ENCODE measurements at regions not wholly inside any gene's neighbourhood (a gene's known extent, or its start where the extent isn't known, plus 50 kb on each side); places are given as distances from the start of the nearest gene placed in this dataset.
"Not testable (repeated sequence)": the region's sequence is repeated elsewhere in the genome, so short reads cannot be mapped to it uniquely, and the experiment has no call there.

DNA sequence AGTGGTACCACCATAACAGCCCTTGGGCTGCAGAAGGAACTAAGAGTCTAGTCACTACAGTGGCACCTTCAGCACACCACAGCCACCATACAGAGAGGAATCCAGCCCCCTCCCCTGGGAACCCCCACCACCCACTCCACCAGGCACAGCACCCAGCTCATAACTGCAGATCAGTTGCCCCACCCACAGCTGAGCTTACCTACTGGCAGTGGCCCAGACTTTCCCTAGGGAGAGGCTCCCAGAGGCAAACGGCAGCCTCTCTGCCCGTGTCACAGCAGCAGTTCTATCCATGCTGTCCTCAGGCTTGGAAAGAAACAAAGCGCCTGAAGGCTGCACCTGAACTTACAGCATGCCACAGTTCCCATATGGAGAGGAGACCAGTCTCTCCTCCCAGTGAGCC is 372.3 kb downstream of the OR4F29 start:
- intact Hi-C loops (cut with DNase I); DNase-seq (ENCODE audit: low spot score in 2 of 2); H3K4me3 ChIP-seq: not testable (repeated sequence)

DNA sequence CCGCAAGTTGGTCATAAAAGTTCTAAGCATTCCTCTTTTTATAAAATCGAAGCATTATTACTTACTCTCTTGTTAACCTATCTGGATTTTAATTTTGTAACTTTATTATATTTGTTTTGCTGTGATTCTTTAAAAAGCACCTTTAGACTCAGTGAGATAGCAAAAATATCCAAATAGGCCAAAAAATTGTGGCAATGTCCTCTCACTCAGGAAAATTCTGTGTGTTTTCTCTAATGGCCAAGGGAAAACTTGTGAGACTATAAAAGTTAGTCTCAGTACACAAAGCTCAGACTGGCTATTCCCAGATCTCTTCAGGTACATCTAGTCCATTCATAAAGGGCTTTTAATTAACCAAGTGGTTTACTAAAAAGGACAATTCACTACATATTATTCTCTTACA is 386.4 kb downstream of the OR4F29 start, which contains the start of gene OR4F5:
OR4F5 (plus strand) TSS at position 301 of the 400 bp plus-strand sequence.
- H3K4me1 ChIP-seq; H3K4me3 ChIP-seq; H3K9me3 ChIP-seq; intact Hi-C loops (cut with DNase I); DNase-seq (ENCODE audit: low spot score in 2 of 2); H3K36me3 ChIP-seq; H3K27me3 ChIP-seq; H3K27ac ChIP-seq: not testable (repeated sequence)

More for the DNA sequence above, 372.3 kb downstream of the OR4F29 start:
- not testable (repeated sequence) for H3K27ac ChIP-seq, H3K4me1 ChIP-seq, H3K36me3 ChIP-seq, H3K9me3 ChIP-seq, H3K27me3 ChIP-seq

DNA sequence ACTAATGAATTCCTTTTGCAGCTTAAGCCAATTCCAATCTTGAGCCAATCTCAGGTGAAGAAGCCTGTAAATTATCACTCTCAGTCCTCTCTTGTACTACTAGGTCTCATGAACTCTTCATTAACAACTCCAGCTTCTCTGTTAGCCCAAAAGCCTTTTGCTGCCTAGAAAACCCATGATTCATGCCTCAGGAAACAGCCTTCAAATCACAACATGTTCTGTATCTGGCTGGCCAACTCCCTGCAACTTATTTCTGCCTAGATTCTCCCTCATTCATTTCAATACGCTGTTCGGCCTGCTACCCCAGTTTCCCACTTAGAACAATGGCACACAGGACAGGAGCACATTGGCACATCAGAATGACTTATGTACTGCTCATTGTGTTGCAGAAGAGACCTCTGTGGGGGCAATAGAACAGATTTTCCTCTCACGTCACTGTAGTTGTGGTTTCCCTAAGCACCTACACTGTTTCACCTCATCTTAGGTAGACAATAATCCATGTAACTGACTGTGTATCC is 395.4 kb downstream of the OR4F29 start:
- H3K4me3 ChIP-seq; H3K9me3 ChIP-seq; H3K36me3 ChIP-seq; H3K27ac ChIP-seq; H3K4me1 ChIP-seq; H3K27me3 ChIP-seq; DNase-seq (ENCODE audit: low spot score in 2 of 2); intact Hi-C loops (cut with DNase I): not testable (repeated sequence)

DNA sequence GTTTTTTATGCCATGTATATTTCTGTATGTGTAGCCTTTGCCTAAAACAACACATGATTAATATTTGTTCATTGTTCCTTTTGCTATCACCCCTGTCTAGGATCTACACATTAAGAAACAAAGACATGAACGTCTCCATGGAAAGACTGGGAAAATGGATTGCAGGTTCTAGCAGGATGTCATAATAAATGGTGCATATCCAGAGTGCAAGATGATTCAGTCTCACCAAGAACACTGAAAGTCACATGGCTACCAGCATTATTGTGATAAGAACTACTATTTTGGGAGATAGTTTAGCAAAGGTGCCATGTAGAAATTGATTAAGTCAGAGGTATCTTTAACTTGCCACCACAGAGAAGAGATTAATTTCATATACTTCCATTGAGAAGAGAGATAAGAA is 398.3 kb downstream of the OR4F29 start:
- H3K9me3 ChIP-seq; DNase-seq (ENCODE audit: low spot score in 2 of 2); intact Hi-C loops (cut with DNase I); H3K27ac ChIP-seq; H3K4me1 ChIP-seq; H3K27me3 ChIP-seq; H3K36me3 ChIP-seq; H3K4me3 ChIP-seq: not testable (repeated sequence)

DNA sequence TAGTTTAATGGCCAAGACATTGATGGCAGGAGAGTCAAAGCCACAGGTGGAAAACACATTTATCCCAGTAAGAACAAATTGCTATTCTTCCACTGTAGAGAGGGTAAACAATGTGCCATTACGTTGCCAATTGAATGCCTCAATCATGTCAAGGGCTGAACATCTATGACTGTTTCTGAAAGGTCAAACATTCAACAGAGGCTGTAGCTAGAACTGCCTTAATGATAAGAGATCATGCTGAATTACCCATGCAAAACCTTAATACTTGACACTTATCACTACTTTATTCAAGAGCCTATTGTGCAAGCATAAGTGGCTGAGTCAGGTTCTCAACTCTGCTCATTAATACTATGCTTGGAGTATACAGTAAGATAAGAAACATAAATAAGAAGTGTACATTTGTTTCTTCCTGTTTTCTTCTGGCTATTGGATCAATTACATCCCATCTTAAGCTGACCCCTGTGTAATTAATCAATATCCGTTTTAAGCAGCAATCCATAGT is 409.5 kb downstream of the OR4F29 start:
- DNase-seq (ENCODE audit: low spot score in 2 of 2); intact Hi-C loops (cut with DNase I); H3K27me3 ChIP-seq; H3K4me3 ChIP-seq; H3K4me1 ChIP-seq; H3K36me3 ChIP-seq; H3K27ac ChIP-seq; H3K9me3 ChIP-seq: not testable (repeated sequence)

DNA sequence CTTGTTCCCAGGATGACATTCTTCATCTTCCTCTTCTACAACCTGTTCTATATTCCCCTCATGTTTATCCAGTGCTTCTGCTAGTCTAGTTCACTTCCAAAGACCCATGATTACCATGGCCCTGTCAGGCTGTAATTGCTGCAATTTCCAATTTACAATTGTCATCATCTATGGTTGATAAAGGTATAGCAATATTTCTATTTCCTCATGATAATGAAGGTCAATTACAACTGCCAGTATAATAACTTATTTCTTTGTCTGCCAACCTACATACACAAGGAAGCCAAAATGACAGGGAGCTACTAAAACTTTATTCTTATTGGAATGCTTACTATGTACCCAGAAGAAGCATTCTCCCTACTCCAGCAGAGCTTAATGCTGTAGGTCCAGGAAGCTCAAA is 410.3 kb downstream of the OR4F29 start:
- H3K9me3 ChIP-seq; DNase-seq (ENCODE audit: low spot score in 2 of 2); H3K36me3 ChIP-seq; intact Hi-C loops (cut with DNase I); H3K4me3 ChIP-seq; H3K4me1 ChIP-seq; H3K27ac ChIP-seq; H3K27me3 ChIP-seq: not testable (repeated sequence)

DNA sequence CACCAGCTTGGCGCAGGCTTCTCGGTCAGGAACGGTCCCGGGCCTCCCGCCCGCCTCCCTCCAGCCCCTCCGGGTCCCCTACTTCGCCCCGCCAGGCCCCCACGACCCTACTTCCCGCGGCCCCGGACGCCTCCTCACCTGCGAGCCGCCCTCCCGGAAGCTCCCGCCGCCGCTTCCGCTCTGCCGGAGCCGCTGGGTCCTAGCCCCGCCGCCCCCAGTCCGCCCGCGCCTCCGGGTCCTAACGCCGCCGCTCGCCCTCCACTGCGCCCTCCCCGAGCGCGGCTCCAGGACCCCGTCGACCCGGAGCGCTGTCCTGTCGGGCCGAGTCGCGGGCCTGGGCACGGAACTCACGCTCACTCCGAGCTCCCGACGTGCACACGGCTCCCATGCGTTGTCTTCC is 422.3 kb downstream of the OR4F29 start:
- H3K27ac ChIP-seq, result not testable (repeated sequence)

DNA sequence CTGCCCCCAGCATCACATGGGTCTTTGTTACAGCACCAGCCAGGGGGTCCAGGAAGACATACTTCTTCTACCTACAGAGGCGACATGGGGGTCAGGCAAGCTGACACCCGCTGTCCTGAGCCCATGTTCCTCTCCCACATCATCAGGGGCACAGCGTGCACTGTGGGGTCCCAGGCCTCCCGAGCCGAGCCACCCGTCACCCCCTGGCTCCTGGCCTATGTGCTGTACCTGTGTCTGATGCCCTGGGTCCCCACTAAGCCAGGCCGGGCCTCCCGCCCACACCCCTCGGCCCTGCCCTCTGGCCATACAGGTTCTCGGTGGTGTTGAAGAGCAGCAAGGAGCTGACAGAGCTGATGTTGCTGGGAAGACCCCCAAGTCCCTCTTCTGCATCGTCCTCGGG is 434.2 kb downstream of the OR4F29 start:
- H3K27ac ChIP-seq; H3K4me1 ChIP-seq; intact Hi-C loops (cut with DNase I); H3K9me3 ChIP-seq; H3K27me3 ChIP-seq; H3K36me3 ChIP-seq; H3K4me3 ChIP-seq: not testable (repeated sequence)
- DNase-seq (ENCODE audit: low spot score in 2 of 2), result peak in 1 of 2 donors; percentile 62

More for the DNA sequence above, 422.3 kb downstream of the OR4F29 start:
- DNase-seq (ENCODE audit: low spot score in 2 of 2); H3K9me3 ChIP-seq; H3K27me3 ChIP-seq; H3K4me1 ChIP-seq; H3K4me3 ChIP-seq; H3K36me3 ChIP-seq; intact Hi-C loops (cut with DNase I): not testable (repeated sequence)

DNA sequence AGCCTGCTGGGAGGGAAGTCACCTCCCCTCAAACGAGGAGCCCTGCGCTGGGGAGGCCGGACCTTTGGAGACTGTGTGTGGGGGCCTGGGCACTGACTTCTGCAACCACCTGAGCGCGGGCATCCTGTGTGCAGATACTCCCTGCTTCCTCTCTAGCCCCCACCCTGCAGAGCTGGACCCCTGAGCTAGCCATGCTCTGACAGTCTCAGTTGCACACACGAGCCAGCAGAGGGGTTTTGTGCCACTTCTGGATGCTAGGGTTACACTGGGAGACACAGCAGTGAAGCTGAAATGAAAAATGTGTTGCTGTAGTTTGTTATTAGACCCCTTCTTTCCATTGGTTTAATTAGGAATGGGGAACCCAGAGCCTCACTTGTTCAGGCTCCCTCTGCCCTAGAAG is 435.5 kb downstream of the OR4F29 start:
- H3K9me3 ChIP-seq; H3K4me3 ChIP-seq; H3K27me3 ChIP-seq; H3K27ac ChIP-seq; H3K36me3 ChIP-seq; H3K4me1 ChIP-seq; intact Hi-C loops (cut with DNase I): not testable (repeated sequence)
- peak in 1 of 2 donors; percentile 55 for DNase-seq (ENCODE audit: low spot score in 2 of 2)

DNA sequence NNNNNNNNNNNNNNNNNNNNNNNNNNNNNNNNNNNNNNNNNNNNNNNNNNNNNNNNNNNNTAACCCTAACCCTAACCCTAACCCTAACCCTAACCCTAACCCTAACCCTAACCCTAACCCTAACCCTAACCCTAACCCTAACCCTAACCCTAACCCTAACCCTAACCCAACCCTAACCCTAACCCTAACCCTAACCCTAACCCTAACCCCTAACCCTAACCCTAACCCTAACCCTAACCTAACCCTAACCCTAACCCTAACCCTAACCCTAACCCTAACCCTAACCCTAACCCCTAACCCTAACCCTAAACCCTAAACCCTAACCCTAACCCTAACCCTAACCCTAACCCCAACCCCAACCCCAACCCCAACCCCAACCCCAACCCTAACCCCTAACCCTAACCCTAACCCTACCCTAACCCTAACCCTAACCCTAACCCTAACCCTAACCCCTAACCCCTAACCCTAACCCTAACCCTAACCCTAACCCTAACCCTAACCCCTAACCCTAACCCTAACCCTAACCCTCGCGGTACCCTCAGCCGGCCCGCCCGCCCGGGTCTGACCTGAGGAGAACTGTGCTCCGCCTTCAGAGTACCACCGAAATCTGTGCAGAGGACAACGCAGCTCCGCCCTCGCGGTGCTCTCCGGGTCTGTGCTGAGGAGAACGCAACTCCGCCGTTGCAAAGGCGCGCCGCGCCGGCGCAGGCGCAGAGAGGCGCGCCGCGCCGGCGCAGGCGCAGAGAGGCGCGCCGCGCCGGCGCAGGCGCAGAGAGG is 441.3 kb downstream of the OR4F29 start:
- DNase-seq (ENCODE audit: low spot score in 2 of 2), result peak in 1 of 2 donors; percentile 60
- intact Hi-C loops (cut with DNase I); H3K4me3 ChIP-seq; H3K27ac ChIP-seq; H3K27me3 ChIP-seq; H3K36me3 ChIP-seq; H3K4me1 ChIP-seq; H3K9me3 ChIP-seq: not testable (repeated sequence)
